SU-DHL-6 (cell line): ENCODE measurements at regions not wholly inside any gene's neighbourhood (a gene's known extent, or its start where the extent isn't known, plus 50 kb on each side); places are given as distances from the start of the nearest gene placed in this dataset.

ENCODE experiments used
- H2AFZ ChIP-seq: fragments of 200-600 bp; sonication (generic); 2 replicates; pipeline ENCODE4 v1.6.1; 2014; ENCODE audit warnings: low read depth, mild to moderate bottlenecking, moderate library complexity, mixed read lengths, antibody characterized with exemption, low read length; ENCODE audit not compliant: severe bottlenecking
- H3F3A ChIP-seq: fragments of 200-600 bp; shearing (Covaris generic); 2 replicates; pipeline ENCODE4 v1.6.0; 2016; ENCODE audit warnings: antibody characterized with exemption, mild to moderate bottlenecking; ENCODE audit not compliant: insufficient read depth
- H3K27ac ChIP-seq: fragments of 200-600 bp; sonication (generic); 2 replicates; pipeline ENCODE4 v1.5.1; 2016; ENCODE audit warnings: low read depth, mild to moderate bottlenecking, low read length, moderate library complexity, mixed read lengths
- H3K27me3 ChIP-seq: fragments of 200-600 bp; sonication (generic), shearing (Covaris generic); 2 replicates; pipeline ENCODE4 v1.6.0; 2014; ENCODE audit warnings: mild to moderate bottlenecking, low read length
- H3K36me3 ChIP-seq: fragments of 200-600 bp; sonication (generic); 2 replicates; pipeline ENCODE4 v1.6.1; 2014; ENCODE audit warnings: mild to moderate bottlenecking, low read length, mixed read lengths
- H3K4me2 ChIP-seq: fragments of 300-600, 200-600 bp; shearing (Covaris generic), sonication (generic); 2 replicates; pipeline ENCODE4 v1.6.0; 2014; ENCODE audit warnings: low read length, low read depth, mild to moderate bottlenecking; ENCODE audit not compliant: poor library complexity, severe bottlenecking
- H3K4me3 ChIP-seq: fragments of 200-600 bp; sonication (generic); 2 replicates; pipeline ENCODE4 v1.5.1; 2014; ENCODE audit warnings: antibody characterized with exemption, low read length, mild to moderate bottlenecking, mixed read lengths; ENCODE audit not compliant: insufficient read depth, poor library complexity, severe bottlenecking
- H3K79me2 ChIP-seq: fragments of 200-600 bp; sonication (generic); 2 replicates; pipeline ENCODE4 v1.6.1; 2014; ENCODE audit warnings: mild to moderate bottlenecking, low read length, moderate library complexity; ENCODE audit not compliant: insufficient read depth
- H3K9ac ChIP-seq: fragments of 200-600 bp; sonication (generic); 2 replicates; pipeline ENCODE4 v1.7.0; 2014; ENCODE audit warnings: mild to moderate bottlenecking, low read length
- H3K9me2 ChIP-seq: fragments of 200-600 bp; sonication (generic); replicated peaks from 2 replicates; pipeline ENCODE4 v1.6.1; 2014; ENCODE audit warnings: low read length; ENCODE audit not compliant: insufficient read depth
- H3K9me3 ChIP-seq: fragments of 200-600 bp; sonication (generic); 2 replicates; pipeline ENCODE4 v1.6.1; 2014; ENCODE audit warnings: low read length, mixed read lengths; ENCODE audit not compliant: insufficient read depth
- H4K20me1 ChIP-seq: fragments of 200-600 bp; sonication (generic); 2 replicates; pipeline ENCODE4 v1.6.1; 2014; ENCODE audit warnings: low read depth, mild to moderate bottlenecking, antibody characterized with exemption, low read length, moderate library complexity, mixed read lengths
- EZH2phosphoT487 ChIP-seq: fragments of 200-600 bp; sonication (generic), shearing (Covaris generic); conservative IDR thresholded peaks from 2 replicates; pipeline ENCODE4 v1.6.1; 2018; ENCODE audit warnings: mild to moderate bottlenecking, antibody characterized with exemption, low read length, moderate library complexity, mixed read lengths
- TF ChIP-seq, protein P1 (sequence below): fragments of 200-600 bp; sonication (generic); IDR thresholded peaks from one replicate; pipeline ENCODE4 v1.5.1; 2017; ENCODE audit warnings: antibody characterized with exemption, mild to moderate bottlenecking, low read length, moderate library complexity; ENCODE audit not compliant: insufficient read depth, poor library complexity, severe bottlenecking

DNA sequence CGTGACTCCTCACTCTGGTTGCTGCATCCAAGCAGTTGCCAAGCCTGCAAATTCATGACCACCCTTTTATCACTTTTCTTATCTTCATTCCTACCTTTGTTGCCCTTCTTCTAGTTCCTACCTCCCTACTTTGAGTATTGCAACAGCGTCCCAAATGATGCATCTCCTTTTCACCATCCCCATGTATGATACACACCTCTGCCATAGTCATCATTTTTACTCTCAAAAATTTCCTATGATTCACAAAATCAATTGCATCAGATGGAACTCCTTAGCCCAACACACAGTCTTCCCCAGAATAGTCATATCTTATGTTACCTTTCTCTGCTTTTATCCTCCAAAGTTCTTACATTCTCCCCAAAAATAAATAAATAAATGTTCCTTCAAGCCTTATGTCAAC is 262.6 kb downstream of the TBL1XR1 start:
- no peaks in the 10 kb centered on the region for H3F3A ChIP-seq
- H3K36me3 ChIP-seq: no peaks in the 10 kb centered on the region
- no peak overlapping the region for H3K27ac ChIP-seq
- H3K4me2 ChIP-seq: no peak overlapping the region
- no peaks in the 10 kb centered on the region for H3K79me2 ChIP-seq
- H2AFZ ChIP-seq: no peak overlapping the region
- no peaks in the 10 kb centered on the region for H4K20me1 ChIP-seq
- TF ChIP-seq, protein P1, sequence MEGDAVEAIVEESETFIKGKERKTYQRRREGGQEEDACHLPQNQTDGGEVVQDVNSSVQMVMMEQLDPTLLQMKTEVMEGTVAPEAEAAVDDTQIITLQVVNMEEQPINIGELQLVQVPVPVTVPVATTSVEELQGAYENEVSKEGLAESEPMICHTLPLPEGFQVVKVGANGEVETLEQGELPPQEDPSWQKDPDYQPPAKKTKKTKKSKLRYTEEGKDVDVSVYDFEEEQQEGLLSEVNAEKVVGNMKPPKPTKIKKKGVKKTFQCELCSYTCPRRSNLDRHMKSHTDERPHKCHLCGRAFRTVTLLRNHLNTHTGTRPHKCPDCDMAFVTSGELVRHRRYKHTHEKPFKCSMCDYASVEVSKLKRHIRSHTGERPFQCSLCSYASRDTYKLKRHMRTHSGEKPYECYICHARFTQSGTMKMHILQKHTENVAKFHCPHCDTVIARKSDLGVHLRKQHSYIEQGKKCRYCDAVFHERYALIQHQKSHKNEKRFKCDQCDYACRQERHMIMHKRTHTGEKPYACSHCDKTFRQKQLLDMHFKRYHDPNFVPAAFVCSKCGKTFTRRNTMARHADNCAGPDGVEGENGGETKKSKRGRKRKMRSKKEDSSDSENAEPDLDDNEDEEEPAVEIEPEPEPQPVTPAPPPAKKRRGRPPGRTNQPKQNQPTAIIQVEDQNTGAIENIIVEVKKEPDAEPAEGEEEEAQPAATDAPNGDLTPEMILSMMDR: no peak
- no peak for TF ChIP-seq EZH2phosphoT487
- no peak overlapping the region for H3K4me3 ChIP-seq
- no peak overlapping the region for H3K9ac ChIP-seq
- H3K9me2 ChIP-seq: no peaks in the 10 kb centered on the region
- H3K27me3 ChIP-seq: 0 out of 2 replicates have a peak, but pooled peaks cover 4% of the 10 kb centered on the region
- H3K9me3 ChIP-seq: no peaks in the 10 kb centered on the region

DNA sequence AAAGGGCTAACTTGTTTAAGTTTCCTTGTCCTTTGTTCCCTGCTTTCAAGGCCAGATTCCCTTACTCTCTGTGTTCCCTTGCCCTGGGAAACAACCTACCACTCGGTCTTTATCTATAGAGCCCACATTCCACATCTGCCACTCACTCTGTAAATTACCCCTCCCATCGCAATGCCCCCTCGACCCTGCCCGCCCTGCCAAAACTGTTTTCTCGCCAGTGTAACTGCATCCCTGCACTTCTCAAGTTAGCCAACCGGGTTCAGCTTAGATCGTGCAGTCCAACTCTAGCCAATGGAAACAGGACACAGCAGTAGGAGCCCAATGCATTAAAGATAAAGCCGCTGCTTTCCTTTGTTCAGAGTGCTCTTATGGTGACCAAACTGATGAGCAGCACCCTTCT is 263.6 kb downstream of the TBL1XR1 start:
- Histone ChIP-seq H3K36me3 (no peaks in the 10 kb centered on the region), H3K79me2 (no peaks in the 10 kb centered on the region), H3K4me2 (no peak overlapping the region), H3K9me3 (no peaks in the 10 kb centered on the region), H3K9ac (no peak overlapping the region), H3K9me2 (no peaks in the 10 kb centered on the region), H2AFZ (no peak overlapping the region), H3K4me3 (no peak overlapping the region), H3K27ac (no peak overlapping the region), H4K20me1 (no peaks in the 10 kb centered on the region), H3F3A (no peaks in the 10 kb centered on the region), H3K27me3 (0 out of 2 replicates have a peak, but pooled peaks cover 4% of the 10 kb centered on the region)
- TF ChIP-seq, protein P1: no peak
- no peak for TF ChIP-seq EZH2phosphoT487

GRCh38 chr3:176932433-176932832 is 264.8 kb downstream of the TBL1XR1 start:
- TF ChIP-seq EZH2phosphoT487: no peak
- TF ChIP-seq, protein P1: no peak
- no peaks in the 10 kb centered on the region for H3K9me2 ChIP-seq
- no peak overlapping the region for H2AFZ ChIP-seq

More at GRCh38 chr3:176932433-176932832, 264.8 kb downstream of the TBL1XR1 start:
- Histone ChIP-seq H3F3A (no peaks in the 10 kb centered on the region), H3K36me3 (no peaks in the 10 kb centered on the region), H3K9ac (no peak overlapping the region), H3K79me2 (no peaks in the 10 kb centered on the region), H3K4me2 (no peak overlapping the region), H3K27me3 (0 out of 2 replicates have a peak, but pooled peaks cover 4% of the 10 kb centered on the region), H3K4me3 (no peak overlapping the region), H3K27ac (no peak overlapping the region), H4K20me1 (no peaks in the 10 kb centered on the region), H3K9me3 (no peaks in the 10 kb centered on the region)
